Thyroid gland (tissue), 4 donors: ENCODE measurements at regions not wholly inside any gene's neighbourhood (a gene's known extent, or its start where the extent isn't known, plus 50 kb on each side); places are given as distances from the start of the nearest gene placed in this dataset.

Experiments
- DNase-seq, 2 donors: peaks; one replicate each; pipeline ENCODE4 v3.0.0-alpha.2; 2019
- H3K27ac ChIP-seq, 3 donors: fragments of 200-600 bp; sonication (generic); 1 replicate in 2 of 3; 2 replicates in 1 of 3; pipeline ENCODE4 v1.5.1; 2016 to 2019; ENCODE audit warnings: mild to moderate bottlenecking in 1 of 3, moderate library complexity in 1 of 3
- H3K27me3 ChIP-seq: fragments of 200-600 bp; sonication (generic); one replicate; pipeline ENCODE4 v1.5.1; 2019
- H3K36me3 ChIP-seq, 2 donors: fragments of 200-600 bp; sonication (generic); one replicate each; pipeline ENCODE4 v1.5.1; 2016 to 2019
- H3K4me1 ChIP-seq, 2 donors: fragments of 200-600 bp; sonication (generic); one replicate each; pipeline ENCODE4 v1.5.1; 2017 to 2019
- H3K4me3 ChIP-seq, 3 donors: fragments of 200-600 bp; sonication (generic); replicated peaks in 1 of 3; 1 replicate in 2 of 3; 2 replicates in 1 of 3; pipeline ENCODE4 v1.5.1; 2016; ENCODE audit warnings: mild to moderate bottlenecking in 1 of 3
- H3K9me3 ChIP-seq: fragments of 200-600 bp; sonication (generic); one replicate; pipeline ENCODE4 v1.5.1; 2017
- POLR2A ChIP-seq, 2 donors: fragments of 450-650 bp; IDR thresholded peaks; one replicate each; pipeline ENCODE4 v1.6.1; 2017; ENCODE audit warnings: antibody characterized with exemption in 2 of 2, mild to moderate bottlenecking in 2 of 2, moderate library complexity in 1 of 2
- WGBS, 2 donors: methylation state at CpG; one replicate each; pipeline ENCODE4 v1.1.5; 2017; 5-methylcytosine and 5-hydroxymethylcytosine counted together
- intact Hi-C: fragments of 100-400 bp; cut with DNase I; formaldehyde crosslinking; loops from one replicate; pipeline ENCODE4 v1.15.1; 2023
- TF ChIP-seq, protein P1 (sequence below), 6 experiments: fragments of 200-600 bp in 3 of 6; fragments of 450-650 bp in 3 of 6; sonication (generic) in 3 of 6; IDR thresholded peaks; one replicate each; pipeline ENCODE4 v1.5.1; 2016 to 2019; ENCODE audit warnings: antibody characterized with exemption in 6 of 6, mild to moderate bottlenecking in 2 of 6, inconsistent platforms in 1 of 6, moderate library complexity in 1 of 6

- WGBS, 2 donors: 83 to 91% methylated on average over 11 of the region's 11 CpGs
- Histone ChIP-seq H3K9me3 (no peaks in the 10 kb centered on the region), H3K27ac (no peak overlapping the region), H3K4me3 (no peak overlapping the region), H3K4me1 (no peaks in the 10 kb centered on the region), H3K36me3 (no peaks in the 10 kb centered on the region), H3K27me3 (no peaks in the 10 kb centered on the region)
- no peak for DNase-seq
- no peak for TF ChIP-seq POLR2A (IDR thresholded peaks at IDR 0.05)
- TF ChIP-seq, protein P1, sequence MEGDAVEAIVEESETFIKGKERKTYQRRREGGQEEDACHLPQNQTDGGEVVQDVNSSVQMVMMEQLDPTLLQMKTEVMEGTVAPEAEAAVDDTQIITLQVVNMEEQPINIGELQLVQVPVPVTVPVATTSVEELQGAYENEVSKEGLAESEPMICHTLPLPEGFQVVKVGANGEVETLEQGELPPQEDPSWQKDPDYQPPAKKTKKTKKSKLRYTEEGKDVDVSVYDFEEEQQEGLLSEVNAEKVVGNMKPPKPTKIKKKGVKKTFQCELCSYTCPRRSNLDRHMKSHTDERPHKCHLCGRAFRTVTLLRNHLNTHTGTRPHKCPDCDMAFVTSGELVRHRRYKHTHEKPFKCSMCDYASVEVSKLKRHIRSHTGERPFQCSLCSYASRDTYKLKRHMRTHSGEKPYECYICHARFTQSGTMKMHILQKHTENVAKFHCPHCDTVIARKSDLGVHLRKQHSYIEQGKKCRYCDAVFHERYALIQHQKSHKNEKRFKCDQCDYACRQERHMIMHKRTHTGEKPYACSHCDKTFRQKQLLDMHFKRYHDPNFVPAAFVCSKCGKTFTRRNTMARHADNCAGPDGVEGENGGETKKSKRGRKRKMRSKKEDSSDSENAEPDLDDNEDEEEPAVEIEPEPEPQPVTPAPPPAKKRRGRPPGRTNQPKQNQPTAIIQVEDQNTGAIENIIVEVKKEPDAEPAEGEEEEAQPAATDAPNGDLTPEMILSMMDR (IDR thresholded peaks at IDR 0.05): no peak
- intact Hi-C loops: no loop called here
Measured at GRCh38 chr2:105625632-105626031, 119.1 kb upstream of the NCK2 start.

- no peak for TF ChIP-seq POLR2A (IDR thresholded peaks at IDR 0.05)
- TF ChIP-seq, protein P1 (IDR thresholded peaks at IDR 0.05): no peak
- no peak overlapping the region for H3K4me3 ChIP-seq
- H3K27me3 ChIP-seq: no peaks in the 10 kb centered on the region
- H3K4me1 ChIP-seq: peaks cover 17 to 22% of the 10 kb centered on the region in 2 donors
- WGBS, 2 donors: 79 to 91% methylated on average over 7 of the region's 7 CpGs
- intact Hi-C loops: no loop called here
- no peak overlapping the region for H3K27ac ChIP-seq
- H3K9me3 ChIP-seq: no peaks in the 10 kb centered on the region
- no peak for DNase-seq
- H3K36me3 ChIP-seq: no peaks in the 10 kb centered on the region
Measured at GRCh38 chr2:105621038-105621437, 123.7 kb upstream of the NCK2 start.

DNA sequence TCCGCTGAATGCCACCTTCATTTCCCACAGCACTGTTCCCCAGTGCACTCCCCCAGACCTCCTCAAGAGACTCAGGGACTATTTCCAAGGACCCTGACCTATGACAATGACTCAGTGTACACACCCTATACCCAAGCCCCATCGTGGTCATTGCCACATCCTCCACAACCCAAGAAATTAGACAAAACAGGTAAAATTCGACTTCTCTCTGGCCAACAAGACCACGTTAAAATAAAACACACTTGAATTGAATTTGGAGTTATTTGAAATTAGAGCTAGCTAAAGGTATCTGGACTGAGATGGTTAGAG, 126.4 kb upstream of the NCK2 start:
- DNase-seq: no peak
- 92 to 94% methylated on average over 4 of the region's 4 CpGs for WGBS, 2 donors
- Histone ChIP-seq H3K4me3 (no peak overlapping the region), H3K36me3 (no peaks in the 10 kb centered on the region), H3K27me3 (no peaks in the 10 kb centered on the region), H3K4me1 (peaks cover 25 to 34% of the 10 kb centered on the region in 2 donors), H3K27ac (peak overlapping the region; percentile 27 to 93 (median 81)), H3K9me3 (no peaks in the 10 kb centered on the region)
- TF ChIP-seq, protein P1 (IDR thresholded peaks at IDR 0.05): no peak
- intact Hi-C loops: no loop called here

DNA sequence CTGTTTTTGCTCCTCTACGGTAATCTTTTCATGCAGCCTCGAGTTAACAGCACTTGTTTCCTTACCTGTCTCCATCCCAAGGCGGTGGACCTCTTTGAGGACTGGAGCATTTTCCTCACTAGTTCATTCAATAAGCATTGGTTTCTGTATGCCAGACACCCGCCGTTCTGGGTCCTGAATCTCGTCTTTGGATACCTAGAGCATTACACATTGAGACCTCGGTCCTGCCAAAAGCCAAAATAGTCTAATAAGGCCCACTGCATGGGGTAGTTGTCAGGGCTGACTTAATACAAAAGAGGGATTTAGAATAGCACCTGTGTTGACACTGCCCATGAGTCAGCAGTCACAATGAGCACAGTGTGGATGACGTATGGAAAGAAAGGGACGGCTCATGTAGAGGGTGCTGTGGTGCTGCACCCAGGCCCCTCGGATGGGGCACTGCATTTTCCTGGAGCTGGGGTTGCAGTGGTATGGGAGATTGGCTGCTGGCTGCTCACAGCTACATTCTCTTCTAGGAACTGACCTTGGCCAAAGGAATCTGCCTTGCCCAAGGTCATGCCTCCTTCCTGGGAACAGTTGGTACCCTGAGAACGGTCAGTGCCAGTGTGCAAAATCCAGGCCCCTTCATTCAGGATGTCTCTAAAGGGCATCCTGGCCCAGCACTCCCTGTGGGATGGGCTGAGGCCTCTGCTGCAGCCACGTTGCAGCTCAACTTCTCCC, 126.9 kb upstream of the NCK2 start:
- Histone ChIP-seq H3K27me3 (no peaks in the 10 kb centered on the region), H3K4me1 (peaks cover 25 to 34% of the 10 kb centered on the region in 2 donors), H3K4me3 (no peak overlapping the region), H3K9me3 (no peaks in the 10 kb centered on the region), H3K27ac (peak overlapping the region; percentile 27 to 93 (median 81)), H3K36me3 (no peaks in the 10 kb centered on the region)
- 65 to 67% methylated on average over 12 of the region's 12 CpGs for WGBS, 2 donors
- TF ChIP-seq, protein P1 (IDR thresholded peaks at IDR 0.05): no peak
- peak in 1 of 2 donors; percentile 59 for TF ChIP-seq POLR2A (IDR thresholded peaks at IDR 0.05)
- peak; percentile 72 to 74 for DNase-seq
- intact Hi-C loops: no loop called here

GRCh38 chr2:105615305-105615704, 129.4 kb upstream of the NCK2 start:
- TF ChIP-seq, protein P1 (IDR thresholded peaks at IDR 0.05): no peak
- TF ChIP-seq POLR2A (IDR thresholded peaks at IDR 0.05): no peak
- Histone ChIP-seq H3K4me1 (peaks cover 25 to 34% of the 10 kb centered on the region in 2 donors), H3K4me3 (no peak overlapping the region), H3K36me3 (no peaks in the 10 kb centered on the region), H3K27me3 (no peaks in the 10 kb centered on the region), H3K9me3 (no peaks in the 10 kb centered on the region), H3K27ac (peak overlapping the region in 2 of 3 donors; percentile 25 to 26)
- peak; percentile 7 to 24 for DNase-seq
- WGBS, 2 donors: 47 to 56% methylated on average over 8 of the region's 8 CpGs
- intact Hi-C loops: no loop called here
